GM18511 (cell line): ENCODE measurements at regions not wholly inside any gene's neighbourhood (a gene's known extent, or its start where the extent isn't known, plus 50 kb on each side); places are given as distances from the start of the nearest gene placed in this dataset.
A peak's percentile ranks its signal among the peaks of the same experiment; 100 is the strongest.

Experiments
- ATAC-seq: cut with Tn5 transposase; IDR thresholded peaks from one replicate; pipeline ENCODE4 v1.9.1; 2021; ENCODE audit warnings: mild to moderate bottlenecking, moderate library complexity; ENCODE audit not compliant: unreplicated experiment

DNA sequence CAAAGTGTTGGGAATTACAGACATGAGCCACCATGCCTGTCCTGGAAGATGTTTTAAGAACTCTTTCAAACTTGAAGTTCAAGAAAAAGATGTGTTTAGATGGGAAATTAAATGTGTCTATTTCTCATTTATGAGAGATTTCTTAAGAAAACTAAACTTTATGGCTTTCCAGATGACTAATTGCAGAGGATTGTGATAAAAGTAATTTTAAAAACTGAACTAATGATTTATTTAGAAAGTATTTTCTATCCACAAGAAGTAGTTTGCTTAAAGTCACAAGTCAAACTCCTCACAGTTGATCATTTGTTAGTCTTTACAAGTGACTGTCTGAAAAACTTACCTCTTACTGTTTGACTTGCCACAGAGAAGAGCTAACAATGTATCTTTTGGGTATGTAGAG, 89.6 kb upstream of the SPRY2 start:
- ATAC-seq = no peak

- no peak for ATAC-seq
Observed at GRCh38 chr13:80428349-80429096, 87.6 kb upstream of the SPRY2 start.

GRCh38 chr13:80419416-80419815, 78.5 kb upstream of the SPRY2 start:
- ATAC-seq = no peak

- no peak for ATAC-seq
Observed at GRCh38 chr13:80413611-80414010, 72.7 kb upstream of the SPRY2 start.

DNA sequence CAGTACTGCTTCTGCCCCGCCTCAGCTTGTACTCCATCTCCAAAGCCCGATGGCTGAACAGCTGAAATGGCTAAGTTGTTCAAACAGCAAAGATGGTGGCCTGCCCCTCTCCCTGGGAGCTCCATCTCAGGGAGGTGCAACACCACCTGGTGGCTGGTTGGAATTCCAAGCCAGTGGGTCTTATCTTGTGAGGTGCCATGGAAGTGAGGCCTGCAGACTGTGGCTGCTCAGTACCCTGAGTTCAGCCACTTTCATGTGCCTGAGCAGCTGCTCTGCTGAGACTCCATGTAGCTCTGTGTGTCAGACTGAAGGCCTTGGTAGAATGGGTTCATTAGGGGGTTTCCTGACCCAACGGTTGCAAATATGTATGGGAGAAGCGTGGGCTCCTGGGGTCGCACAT, 67.3 kb upstream of the SPRY2 start:
- ATAC-seq = no peak

DNA sequence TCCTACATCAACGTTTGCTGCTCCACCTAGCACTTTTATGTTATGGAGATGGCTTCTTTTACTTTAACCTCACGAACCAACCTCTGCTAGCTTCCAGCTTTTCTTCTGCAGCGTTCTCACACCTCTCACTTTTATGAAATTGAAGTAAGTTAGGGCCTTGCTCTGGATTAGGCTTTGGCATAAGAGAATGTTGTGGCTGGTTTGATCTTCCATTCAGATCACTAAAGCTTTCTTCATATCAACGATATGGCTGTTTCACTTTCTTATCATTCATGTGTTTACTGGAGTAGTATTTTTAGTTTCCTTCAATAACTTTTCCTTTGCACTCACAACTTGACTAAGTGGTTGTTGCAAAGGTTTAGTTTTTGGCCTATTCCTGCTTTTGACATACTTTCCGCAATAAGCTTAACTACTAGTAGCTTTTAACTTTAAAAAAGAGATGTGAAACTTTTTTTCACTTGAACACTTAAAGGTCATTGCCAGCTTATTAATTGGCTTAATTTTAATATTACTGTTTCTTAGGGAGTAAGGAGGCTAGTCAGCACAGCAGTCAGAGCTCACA, 60.0 kb upstream of the SPRY2 start:
- ATAC-seq = peak; percentile 49

- ATAC-seq = peak; percentile 22
Observed at GRCh38 chr13:80400164-80400864, 59.4 kb upstream of the SPRY2 start.

DNA sequence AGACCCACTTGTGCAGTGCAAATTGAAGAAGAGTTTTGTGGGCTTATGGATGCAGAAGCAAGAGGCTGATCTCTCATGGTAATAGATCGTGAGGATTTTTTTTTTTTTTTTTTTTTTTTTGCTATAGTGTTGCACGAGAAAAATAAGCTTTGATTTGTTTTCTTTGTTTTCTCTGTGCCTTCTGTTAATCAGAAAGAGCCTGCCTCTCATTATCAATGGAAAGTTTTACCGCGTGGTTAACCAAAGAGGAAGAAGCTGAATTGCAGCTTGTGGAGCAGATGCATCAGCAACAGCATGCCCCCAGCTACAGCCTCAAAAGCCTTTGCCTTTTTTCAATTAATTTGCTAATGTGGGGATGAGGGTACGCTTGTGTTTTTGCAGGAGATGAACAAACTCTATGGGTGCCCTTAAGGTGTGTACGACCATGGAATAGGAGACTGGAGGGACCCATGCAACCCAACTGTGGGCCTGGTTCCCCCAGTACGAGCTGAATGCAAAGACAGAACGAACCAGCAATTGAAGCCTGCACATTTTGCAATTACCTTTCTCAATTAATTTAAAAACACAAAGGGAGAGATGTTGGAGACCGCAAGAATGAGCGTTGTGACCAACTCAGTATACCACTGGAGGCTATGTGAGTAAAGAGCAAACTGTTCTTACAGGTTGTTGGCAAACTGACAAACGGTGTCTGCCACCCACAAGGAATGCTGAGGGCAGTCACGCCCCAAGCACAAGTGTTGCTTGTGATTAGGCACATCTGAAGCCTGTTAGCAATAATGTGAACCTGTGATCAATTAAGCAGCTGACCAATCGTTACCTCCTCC, 58.6 kb upstream of the SPRY2 start:
- ATAC-seq = peak; percentile 74
